ENCODE measurements at regions not wholly inside any gene's neighbourhood (a gene's known extent, or its start where the extent isn't known, plus 50 kb on each side); places are given as distances from the start of the nearest gene placed in this dataset.
"Not testable (repeated sequence)": the region's sequence is repeated elsewhere in the genome, so short reads cannot be mapped to it uniquely, and the experiment has no call there.

DNA sequence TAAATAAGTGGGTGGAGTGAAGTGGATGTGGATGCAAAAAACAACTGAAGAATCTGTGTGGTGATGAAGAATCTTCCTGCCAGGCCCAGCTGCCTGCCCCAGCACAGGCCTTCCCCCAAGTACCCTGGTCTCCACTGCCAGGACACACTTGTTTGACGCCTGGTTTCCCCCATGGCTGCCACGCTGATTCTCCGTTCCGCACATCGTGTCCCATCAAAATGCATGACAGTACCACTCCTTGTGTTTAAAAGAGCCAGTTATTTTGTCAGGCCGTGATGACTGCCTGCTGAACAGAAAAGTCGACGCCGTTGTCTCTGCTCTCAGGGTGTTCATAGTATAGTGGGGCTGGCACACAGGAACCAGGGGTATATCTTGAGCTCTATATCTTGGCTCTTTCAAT, 50.3 kb upstream of the KYNU start:
- no peak overlapping the region for H3K27ac ChIP-seq
- no peak for TF ChIP-seq ZFX (IDR thresholded peaks at IDR 0.05)
- TF ChIP-seq, protein P1, sequence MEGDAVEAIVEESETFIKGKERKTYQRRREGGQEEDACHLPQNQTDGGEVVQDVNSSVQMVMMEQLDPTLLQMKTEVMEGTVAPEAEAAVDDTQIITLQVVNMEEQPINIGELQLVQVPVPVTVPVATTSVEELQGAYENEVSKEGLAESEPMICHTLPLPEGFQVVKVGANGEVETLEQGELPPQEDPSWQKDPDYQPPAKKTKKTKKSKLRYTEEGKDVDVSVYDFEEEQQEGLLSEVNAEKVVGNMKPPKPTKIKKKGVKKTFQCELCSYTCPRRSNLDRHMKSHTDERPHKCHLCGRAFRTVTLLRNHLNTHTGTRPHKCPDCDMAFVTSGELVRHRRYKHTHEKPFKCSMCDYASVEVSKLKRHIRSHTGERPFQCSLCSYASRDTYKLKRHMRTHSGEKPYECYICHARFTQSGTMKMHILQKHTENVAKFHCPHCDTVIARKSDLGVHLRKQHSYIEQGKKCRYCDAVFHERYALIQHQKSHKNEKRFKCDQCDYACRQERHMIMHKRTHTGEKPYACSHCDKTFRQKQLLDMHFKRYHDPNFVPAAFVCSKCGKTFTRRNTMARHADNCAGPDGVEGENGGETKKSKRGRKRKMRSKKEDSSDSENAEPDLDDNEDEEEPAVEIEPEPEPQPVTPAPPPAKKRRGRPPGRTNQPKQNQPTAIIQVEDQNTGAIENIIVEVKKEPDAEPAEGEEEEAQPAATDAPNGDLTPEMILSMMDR (conservative IDR thresholded peaks at IDR 0.05), result no peak

DNA sequence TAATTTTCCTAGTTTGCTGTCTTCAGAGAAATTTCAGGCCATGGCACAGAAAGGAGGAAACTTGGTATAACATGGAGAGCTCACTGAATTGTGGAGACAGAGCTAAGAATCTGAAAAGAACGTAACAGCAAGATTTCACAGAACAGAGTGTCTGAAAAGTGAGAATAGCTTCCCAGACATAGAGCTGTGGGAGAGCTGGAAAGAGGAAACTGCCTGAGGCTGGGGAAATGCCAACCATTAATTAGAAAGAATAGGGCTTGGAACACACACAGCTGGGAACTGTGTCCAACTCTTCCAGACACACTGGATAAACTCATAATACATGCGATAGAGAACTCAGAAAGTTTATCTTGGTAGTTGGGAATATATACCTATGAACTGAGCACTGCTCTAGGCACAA, 51.6 kb upstream of the KYNU start:
- no peak overlapping the region for H3K27ac ChIP-seq
- no peak for TF ChIP-seq ZFX (IDR thresholded peaks at IDR 0.05)
- TF ChIP-seq, protein P1 (conservative IDR thresholded peaks at IDR 0.05), result no peak

DNA sequence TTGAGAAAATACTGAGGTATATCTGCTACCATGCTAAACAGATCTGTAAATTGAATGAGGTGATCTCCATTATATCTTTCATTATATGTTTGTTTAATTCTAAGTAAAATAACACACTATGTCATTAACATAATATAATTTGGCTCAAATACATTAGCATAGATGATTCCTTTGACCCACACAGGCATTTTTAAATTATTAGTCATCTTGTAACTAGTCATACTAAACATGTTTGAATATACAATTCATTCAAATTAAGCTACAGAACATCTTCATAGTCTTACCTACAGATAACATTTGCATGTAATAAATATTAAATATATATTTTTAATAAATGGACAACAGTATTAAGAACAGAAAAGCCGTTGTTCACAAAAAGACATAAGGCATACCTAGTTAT, 52.7 kb upstream of the KYNU start:
- TF ChIP-seq ZFX (IDR thresholded peaks at IDR 0.05), result no peak
- TF ChIP-seq, protein P1 (conservative IDR thresholded peaks at IDR 0.05), result no peak

DNA sequence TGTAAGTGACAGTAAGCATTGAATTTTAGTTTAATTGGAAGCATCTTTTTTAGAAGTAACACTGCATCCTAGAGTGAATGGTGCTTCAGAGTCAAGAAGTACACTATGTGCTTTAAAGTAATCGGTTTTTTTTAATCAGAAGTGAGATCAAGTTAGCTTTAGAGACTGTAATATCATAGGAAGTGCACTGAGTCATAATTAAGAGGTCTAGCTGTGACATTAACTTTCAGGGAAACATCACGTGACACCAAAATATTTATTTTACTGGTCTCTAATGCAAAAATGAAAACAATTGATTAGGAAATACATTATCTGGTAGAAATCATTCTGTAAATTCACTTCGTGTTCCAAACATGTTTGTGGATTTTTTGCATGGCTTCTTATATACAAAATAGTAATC, 55.3 kb upstream of the KYNU start:
- H3K27ac ChIP-seq, result no peak overlapping the region
- no peak for TF ChIP-seq ZFX (IDR thresholded peaks at IDR 0.05)
- TF ChIP-seq, protein P1 (conservative IDR thresholded peaks at IDR 0.05), result no peak

More for the DNA sequence above, 52.7 kb upstream of the KYNU start:
- no peak overlapping the region for H3K27ac ChIP-seq

DNA sequence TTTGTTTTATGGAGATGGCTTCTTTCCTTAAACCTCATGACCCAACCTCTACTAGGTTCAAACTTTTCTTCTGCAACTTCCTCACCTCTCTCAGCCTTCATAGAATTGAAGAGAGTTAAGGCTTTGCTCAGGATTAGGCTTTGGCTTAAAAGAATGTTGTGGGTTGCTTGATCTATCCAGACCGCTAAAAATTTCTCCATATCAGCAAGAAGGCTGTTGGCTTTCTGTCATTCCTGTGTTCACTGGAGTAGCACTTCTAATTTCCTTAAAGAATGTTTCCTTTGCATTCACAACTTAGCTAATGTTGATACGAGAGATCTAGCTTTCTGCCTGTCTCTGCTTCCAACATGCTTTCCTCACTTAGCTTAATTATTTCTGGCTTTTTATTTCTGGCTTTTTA, 58.1 kb upstream of the KYNU start:
- no peak for TF ChIP-seq ZFX (IDR thresholded peaks at IDR 0.05)
- TF ChIP-seq, protein P1 (conservative IDR thresholded peaks at IDR 0.05), result no peak
- H3K27ac ChIP-seq, result no peak overlapping the region

DNA sequence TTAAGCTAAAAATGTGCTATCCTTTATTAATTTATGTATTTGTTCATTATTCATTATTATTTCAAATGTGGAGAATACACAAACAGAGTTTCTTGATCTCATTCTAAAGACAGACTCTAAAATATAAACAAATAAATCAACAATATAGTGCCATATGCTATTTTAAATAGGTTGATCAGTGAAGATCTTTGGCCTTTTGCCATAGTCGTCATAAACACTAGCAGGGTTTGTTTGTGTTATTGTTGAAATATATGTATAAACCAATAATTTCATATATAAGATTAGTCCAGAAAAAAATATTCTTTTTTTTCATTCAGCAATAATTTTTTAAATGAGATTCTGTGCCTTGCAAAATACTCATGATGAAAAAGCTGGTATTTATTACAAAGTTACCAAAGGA, 62.1 kb upstream of the KYNU start:
- no peak overlapping the region for H3K27ac ChIP-seq
- no peak for TF ChIP-seq ZFX (IDR thresholded peaks at IDR 0.05)
- TF ChIP-seq, protein P1 (conservative IDR thresholded peaks at IDR 0.05), result no peak

DNA sequence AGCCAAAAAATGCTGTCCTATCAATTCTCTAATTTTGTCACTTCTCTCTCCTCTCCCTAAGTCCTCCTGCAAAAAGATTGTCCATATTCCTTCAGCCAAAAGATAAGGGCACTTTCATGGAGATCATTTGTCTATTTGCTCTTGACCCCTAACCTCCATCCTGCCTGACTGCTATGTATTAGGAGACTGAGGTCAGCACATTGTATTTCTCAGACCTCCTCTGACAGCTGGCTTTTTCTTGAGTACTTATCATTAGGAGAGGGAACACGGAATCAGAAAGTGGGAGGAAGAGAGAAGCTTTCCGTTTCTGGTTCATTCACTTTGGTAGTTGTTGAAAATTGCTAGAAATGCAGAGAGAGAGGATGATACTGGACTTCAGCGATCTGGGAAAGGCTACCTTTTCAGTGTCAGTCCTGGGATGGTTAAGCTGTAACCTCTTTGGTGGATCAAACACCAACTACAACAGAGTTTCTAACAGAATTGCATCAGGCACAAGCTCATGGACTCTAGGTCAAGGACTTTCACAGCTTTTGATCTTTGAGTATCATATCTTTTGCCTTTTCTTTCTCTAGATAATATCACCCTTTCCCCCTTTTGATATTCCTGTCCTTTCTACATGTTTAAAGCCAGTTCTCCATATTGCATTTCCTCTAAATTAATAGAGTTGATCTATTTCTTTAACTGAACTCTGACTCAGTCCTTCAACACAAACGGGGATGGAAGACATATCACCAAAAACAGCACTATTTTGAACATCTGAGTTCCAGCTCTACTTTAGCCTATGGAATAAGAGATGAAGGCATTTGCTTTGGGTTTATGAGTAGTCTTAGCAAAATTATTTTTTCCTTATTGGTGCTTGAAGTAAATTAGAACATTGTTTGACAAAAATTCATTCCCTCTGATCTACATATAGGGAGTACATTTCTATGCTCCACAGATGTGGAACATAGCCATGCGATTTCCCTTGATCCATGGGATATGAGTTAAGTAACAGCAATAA, 63.3 kb upstream of the KYNU start:
- H3K27ac ChIP-seq, result no peak overlapping the region
- TF ChIP-seq, protein P1 (conservative IDR thresholded peaks at IDR 0.05), result no peak
- TF ChIP-seq ZFX (IDR thresholded peaks at IDR 0.05), result no peak

DNA sequence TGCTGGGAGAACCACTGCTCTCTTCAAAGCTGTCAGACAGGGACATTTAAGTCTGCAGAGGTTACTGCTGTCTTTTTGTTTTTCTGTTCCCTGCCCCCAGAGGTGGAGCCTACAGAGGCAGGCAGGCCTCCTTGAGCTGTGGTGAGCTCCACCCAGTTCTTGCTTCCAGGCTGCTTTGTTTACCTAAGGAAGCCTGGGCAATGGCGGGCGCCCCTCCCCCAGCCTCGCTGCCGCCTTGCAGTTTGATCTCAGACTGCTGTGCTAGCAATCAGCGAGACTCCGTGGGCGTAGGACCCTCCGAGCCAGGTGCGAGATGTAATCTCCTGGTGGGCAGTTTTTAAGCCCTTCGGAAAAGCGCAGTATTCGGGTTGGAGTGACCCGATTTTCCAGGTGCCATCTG, 65.8 kb upstream of the KYNU start:
- H3K27ac ChIP-seq, result not testable (repeated sequence)

All from C4-2B (cell line).